DND-41 (cell line): ENCODE measurements at regions not wholly inside any gene's neighbourhood (a gene's known extent, or its start where the extent isn't known, plus 50 kb on each side); places are given as distances from the start of the nearest gene placed in this dataset.

Experiments
- CTCF ChIP-seq: IDR thresholded peaks from 2 replicates; pipeline ENCODE4 v1.5.1; 2012; ENCODE audit warnings: borderline replicate concordance, low read length, moderate library complexity, mild to moderate bottlenecking; ENCODE audit not compliant: poor library complexity, severe bottlenecking; ENCODE audit errors: extremely low read depth
- EZH2 ChIP-seq: IDR thresholded peaks from 3 replicates; pipeline ENCODE4 v1.6.1; 2012; ENCODE audit warnings: borderline replicate concordance, low read depth, mild to moderate bottlenecking, moderate library complexity, low read length, inconsistent platforms; ENCODE audit not compliant: severe bottlenecking

- TF ChIP-seq CTCF = no peak
- no peak for TF ChIP-seq EZH2
Measured at GRCh38 chr1:38430949-38431348, 384.4 kb upstream of the POU3F1 start.
